ENCODE measurements at regions not wholly inside any gene's neighbourhood (a gene's known extent, or its start where the extent isn't known, plus 50 kb on each side); places are given as distances from the start of the nearest gene placed in this dataset.

- no peak for TF ChIP-seq POLR2A (IDR thresholded peaks at IDR 0.05)
- TF ChIP-seq, protein P1, sequence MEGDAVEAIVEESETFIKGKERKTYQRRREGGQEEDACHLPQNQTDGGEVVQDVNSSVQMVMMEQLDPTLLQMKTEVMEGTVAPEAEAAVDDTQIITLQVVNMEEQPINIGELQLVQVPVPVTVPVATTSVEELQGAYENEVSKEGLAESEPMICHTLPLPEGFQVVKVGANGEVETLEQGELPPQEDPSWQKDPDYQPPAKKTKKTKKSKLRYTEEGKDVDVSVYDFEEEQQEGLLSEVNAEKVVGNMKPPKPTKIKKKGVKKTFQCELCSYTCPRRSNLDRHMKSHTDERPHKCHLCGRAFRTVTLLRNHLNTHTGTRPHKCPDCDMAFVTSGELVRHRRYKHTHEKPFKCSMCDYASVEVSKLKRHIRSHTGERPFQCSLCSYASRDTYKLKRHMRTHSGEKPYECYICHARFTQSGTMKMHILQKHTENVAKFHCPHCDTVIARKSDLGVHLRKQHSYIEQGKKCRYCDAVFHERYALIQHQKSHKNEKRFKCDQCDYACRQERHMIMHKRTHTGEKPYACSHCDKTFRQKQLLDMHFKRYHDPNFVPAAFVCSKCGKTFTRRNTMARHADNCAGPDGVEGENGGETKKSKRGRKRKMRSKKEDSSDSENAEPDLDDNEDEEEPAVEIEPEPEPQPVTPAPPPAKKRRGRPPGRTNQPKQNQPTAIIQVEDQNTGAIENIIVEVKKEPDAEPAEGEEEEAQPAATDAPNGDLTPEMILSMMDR (IDR thresholded peaks at IDR 0.05): no peak
These were observed 71.4 kb downstream of the TMEM270 start for GRCh38 chr7:73932364-73932763.

All from body of pancreas (tissue), 4 donors.